CD1c-positive myeloid dendritic cell (primary cell): ENCODE measurements at regions not wholly inside any gene's neighbourhood (a gene's known extent, or its start where the extent isn't known, plus 50 kb on each side); places are given as distances from the start of the nearest gene placed in this dataset.

ENCODE experiments used
- DNase-seq: peaks from one replicate; pipeline ENCODE4 v3.0.0-alpha.2; 2016; ENCODE audit errors: extremely low spot score

DNA sequence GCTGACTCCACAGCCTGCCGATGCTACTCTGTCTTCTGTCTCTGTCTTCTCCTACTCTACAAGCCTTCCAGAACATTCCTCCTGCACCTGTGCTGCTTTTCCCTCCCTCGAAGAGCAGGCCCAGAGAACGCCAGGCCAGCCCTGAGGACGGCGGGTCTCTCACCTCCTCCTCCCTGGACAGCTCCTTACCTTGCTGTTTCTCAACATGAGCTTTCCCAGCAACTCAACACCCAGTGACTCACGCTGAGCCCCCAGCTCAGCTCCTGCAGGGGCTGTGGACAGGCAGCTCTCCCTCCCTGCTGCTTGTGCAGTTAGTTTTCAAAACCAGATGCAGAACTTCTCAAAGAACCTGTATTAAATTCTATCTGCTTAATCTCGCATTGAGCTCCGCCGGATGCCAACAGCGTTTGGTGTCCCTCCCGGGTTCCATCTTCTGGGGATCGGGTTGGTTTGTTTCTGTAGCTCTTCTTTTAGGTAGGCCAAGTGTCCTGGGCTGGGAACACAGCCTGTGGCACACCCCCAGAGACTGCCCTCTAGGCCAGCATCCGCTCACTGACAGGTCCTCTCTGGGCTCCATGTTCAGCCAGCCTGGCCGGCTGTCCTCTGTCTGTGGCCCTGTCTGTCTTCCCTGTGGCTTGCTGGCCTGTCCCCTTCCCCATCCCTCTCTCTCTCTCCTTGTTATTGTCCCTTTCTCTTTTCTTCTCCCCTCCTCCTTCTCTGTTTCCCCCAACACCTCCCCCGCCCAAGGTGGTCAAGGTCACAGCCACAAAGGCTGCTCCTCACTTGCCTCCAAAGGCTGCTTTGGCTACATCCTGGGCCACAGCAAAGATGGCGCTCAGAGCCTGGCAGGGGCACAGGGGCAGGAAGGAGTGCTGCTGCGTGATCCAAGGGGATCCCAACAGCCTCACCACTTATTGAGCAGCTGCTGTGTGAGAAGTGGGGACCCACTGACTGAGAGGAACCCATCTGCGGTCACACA lies 391.0 kb downstream of the MATN1 start:
- no peak for DNase-seq

DNA sequence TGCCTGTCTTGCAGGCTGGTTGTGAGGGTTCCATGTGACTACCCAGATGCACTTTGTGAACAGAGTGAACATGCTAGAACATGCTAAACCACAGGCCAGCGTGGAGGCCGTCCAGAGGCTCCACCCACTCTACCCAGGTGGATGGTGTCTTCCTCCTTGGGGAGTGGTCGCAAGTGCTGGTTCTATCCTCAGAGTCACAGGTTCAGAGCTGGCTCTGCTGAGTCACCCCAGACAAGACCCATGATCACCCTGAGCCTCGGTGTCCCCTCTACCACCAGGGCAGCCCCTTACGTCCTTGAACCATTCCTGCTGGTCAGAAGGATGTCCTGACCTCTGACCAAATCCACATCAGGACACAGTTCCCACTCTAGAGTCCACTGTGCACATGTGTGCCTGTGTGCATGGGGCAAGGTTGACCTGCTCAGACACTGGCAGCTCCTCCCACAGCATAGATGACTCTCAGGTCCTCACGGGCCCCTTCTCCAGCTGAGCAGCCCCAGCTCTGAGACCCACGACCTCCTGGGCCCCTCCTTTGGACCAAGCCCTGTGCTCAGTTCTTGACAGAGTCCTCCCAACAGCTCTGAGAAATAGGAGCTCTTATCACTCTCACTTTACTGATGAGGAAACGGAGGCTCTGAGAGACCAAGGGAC lies 391.8 kb downstream of the MATN1 start:
- no peak for DNase-seq

GRCh38 chr1:30330644-30331043 lies 392.7 kb downstream of the MATN1 start:
- no peak for DNase-seq

DNA sequence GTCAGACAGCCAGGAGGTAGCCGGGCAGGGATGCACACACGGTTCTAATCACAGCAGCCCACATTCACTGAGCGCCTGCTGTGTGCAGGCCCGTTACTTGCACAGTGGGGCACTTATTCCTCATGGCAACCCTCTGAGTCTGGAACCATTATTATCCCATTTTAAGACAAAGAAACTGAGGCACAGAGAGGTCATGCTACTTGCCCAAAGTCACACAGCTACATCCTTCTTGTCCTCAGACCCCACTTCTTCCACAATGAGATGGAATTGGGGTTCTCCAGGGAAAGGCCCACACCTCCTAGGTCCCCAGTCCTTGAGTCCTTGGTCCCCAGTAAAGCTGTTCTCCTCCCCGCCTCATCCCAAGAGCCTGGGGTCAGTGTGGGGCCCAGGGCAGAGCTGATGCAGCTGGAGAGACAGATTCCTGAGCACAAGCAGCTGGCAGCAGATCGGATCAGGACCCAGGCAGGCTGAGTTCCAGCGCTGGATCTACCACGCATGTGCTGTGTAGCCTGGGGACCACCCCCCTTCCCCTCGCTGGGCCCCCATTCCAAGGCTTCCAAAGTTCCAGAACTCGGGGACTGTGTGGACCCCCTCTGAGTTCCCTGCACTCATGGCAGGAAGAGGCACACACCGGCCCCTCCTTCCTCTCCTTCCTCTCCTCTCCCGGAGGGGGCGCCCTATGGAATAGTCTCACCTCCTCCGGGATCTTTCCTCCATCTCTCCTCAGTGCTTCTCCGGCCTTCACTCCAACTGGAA lies 393.4 kb downstream of the MATN1 start:
- no peak for DNase-seq

DNA sequence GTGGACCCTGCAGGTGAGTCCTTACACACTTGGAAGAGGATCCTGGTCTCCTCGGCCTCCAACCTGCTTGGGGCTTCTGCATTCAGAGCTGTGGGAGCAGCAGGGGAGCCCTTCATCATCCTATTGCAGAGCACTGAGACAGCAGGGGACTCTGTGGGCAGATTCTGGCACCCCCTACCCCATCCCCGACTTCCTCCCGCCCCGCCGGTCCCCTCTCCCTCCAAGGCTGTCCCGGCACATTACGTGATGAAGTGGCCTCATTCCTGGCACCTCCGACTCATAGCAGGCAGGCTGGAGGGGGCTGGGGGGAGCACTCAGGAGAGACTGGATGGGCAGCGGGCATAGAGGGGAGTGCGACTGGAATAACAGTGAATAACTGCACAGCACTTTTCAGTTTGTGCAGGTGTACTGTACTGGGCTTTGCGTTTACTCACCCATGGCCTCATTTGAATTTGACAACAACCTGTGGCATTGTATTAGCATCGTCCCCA lies 394.1 kb downstream of the MATN1 start:
- DNase-seq, result no peak

- no peak for DNase-seq
Measured at GRCh38 chr1:30328401-30329262, 394.8 kb downstream of the MATN1 start.

GRCh38 chr1:30328100-30328370 lies 395.4 kb downstream of the MATN1 start:
- DNase-seq, result no peak

GRCh38 chr1:30327370-30328099 lies 395.9 kb downstream of the MATN1 start:
- DNase-seq, result no peak

- DNase-seq, result no peak
Measured at GRCh38 chr1:30325999-30326398, 397.4 kb downstream of the MATN1 start.

DNA sequence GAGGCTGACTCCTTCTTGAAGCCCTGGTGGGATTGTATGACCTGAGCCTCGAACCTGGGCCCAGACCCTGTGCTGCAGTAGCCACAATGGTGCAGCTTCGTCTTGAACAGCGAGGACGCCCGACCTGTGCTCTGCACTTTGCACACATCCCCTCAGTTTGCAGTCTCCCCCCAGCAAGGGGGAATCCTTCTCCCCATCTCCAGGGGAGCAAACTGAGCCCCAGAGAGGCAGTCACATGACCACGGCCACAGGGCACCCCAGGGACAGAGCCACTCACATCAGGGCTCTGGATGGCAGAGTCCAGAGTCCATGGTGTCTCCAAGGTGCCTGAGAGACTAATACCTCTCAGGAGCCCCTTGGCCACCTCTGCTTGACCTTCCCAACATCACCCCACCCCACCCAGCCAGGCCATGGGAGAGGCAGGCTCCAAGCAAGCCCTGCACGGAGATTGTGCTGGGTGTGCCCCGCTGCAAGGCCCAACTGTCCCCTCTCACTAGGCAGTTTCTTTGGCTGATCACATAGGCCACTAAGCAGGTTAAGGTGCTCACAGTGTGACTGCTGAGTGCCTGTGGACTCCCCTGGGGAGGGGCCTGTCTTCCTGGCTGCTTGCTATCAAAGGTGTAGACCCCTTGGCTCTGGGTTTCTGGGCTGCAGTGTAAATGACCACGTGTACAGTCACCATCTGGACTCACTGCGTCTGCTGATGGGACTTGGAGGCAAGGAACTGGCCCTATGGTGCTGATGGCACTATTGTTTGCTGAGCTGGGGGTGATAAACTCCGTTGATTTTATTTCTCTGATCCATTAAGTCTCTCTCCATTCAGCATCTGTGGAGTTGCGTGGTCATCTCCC lies 398.1 kb downstream of the MATN1 start:
- DNase-seq, result no peak

DNA sequence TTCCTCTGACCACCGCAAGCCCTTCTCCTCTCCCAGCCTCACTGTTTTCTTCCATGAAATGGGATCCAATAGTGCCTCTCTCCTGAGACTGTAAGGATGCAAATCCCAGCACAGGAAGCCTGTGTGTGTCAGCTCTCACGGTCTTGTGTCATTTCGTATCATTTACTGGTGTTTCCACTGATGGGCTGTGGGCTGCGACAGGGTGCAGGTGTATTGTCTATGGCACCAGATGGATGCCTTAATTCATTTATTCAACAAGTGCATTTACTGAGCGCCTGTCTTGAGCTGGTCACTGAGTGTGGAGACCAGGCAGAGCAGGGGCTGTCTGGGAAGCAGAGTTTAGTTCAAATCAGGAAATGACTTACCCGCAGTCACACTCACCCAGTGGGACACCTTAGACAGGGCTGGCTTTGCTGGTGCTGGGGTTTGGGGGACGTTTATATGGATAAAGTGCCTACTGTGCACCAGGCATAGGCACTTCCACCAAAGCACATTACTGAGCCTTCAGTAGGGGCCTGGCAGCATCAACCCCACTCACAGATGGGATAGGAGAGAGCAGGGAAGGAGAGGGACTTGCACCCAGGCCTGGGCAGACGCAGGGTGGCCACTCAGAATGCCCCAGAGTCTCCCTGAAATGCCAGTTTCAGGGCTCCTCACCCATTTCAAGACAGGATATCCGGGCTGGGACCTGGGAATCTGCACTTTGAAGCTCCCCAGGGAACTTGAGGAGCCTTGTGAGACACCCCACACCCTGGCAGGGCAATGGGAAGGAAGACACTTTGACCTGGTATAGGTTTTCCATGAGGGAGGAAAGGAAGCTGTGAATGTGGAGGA lies 398.9 kb downstream of the MATN1 start:
- DNase-seq, result no peak

DNA sequence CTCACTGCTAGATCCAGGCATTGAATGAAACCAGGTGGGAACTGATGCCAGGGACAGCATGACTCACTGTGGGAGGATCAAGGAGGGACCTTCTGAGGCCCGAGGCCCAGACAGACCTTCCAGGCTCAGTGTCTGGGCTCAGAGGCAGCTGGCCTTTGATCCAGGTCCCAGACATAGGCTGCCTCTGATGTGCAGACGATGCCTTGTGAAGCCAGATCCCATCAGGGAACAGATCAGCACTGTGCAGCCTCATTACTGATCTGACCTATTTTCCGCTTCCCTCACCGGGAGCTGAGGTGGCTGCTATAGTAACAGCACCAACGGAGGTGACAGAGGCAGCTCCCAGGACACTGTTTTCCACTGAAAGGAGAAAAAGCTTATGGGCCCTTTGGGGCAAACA lies 399.5 kb downstream of the MATN1 start:
- DNase-seq, result no peak

DNA sequence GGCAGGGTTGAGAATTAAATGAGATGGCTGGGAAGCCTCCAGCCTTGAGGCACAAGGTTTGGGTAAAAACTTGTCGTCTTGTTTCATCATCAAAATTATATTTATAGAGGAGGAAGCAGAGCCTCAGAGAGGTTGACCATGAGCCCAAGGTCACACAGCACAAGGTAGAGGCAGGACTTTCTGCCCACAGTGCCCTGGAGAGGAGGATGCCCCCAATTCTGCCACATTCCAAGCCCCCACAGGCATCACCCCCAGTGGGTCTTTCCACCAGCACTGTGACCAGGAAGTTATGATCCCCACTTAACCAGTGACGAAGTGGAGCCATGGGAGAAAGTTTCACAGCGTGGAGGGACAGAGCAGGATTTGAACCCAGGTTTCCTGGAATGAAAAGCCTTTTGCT lies 400.0 kb downstream of the MATN1 start:
- DNase-seq, result no peak

GRCh38 chr1:30322859-30323257 lies 400.5 kb downstream of the MATN1 start:
- no peak for DNase-seq

DNA sequence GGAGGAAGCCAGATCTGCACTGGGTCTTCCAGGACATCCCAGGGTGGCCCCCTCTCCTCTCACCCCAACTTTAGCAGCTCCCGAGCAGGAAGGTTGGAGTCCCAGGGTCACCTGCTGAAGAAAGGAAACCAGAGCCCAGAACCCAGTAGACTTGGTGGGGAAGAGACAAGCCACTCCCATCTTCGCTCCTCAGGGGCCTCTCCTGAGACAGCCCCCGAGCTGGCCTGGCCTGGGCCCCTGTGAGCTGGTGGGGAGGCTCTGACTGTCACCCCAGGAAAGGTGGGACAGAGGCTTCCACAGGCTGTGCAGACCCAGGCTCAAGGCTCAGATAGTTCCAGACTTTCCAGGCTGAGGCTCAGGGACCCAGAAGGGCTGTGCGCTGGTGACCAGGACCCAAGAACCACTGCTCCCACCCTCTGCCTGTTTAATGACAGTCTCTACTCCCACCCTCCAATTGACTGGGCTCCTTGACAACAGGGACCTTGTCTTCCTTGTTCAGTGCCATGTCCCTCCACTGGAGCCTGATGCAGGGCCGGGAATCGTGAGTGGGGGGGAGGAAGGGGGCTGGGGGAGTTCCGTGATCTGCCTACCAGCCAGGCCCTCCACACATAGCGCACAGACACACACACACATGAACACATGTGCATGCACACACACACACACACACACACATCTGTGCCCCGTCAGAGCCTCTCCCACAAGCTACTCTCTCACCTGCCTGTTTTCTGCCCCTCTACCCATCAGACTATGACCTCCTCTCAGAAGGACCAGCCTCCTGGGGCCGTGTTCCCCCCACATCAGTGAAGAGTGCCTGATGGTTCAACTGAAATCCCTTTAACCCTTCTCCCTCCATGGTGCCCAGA lies 401.2 kb downstream of the MATN1 start:
- DNase-seq, result no peak

- DNase-seq, result no peak
Measured at GRCh38 chr1:30321246-30321910, 402.0 kb downstream of the MATN1 start.

GRCh38 chr1:30320581-30320890 lies 402.8 kb downstream of the MATN1 start:
- DNase-seq, result no peak
